ENCODE measurements at regions not wholly inside any gene's neighbourhood (a gene's known extent, or its start where the extent isn't known, plus 50 kb on each side); places are given as distances from the start of the nearest gene placed in this dataset.

DNA sequence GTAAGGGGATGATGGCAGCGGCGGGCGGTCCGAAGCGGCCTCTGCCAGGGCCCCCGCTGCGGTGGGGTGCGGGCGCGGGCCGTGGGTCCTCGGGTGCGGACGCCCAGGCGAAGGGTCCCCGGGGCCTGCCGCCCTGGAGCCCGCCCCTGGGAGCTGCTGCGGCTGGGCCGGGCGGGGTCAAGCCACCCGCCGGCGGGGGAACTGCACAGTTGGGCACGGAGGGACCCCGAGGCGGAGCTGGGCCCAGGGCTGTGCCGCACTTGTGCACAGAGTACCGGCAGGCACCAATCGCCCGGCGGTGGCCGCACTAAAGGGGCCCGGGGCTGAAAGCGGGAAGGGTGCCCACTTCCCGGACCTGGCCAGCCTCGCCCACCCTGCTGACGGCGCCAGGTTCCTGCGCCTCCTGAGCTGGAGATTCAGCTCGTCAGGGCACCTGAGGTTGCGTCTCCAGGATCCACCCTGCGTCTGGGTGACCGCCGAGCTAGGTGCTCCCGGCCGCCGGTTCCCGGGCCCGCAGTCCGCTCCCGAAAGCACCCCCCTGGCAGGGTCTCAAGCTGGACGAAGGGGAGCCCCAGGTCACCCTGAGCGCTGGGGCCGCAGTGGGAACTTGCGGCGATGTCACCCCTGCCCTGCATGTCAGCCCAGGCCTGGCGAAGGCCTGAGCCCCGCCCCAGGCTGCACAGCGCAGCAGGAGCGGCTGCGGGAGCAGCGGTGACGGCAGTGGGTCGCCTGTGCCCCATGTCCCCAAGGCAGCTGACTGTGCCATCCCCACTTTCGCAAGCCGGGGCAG, 56.7 kb upstream of the ETV3 start:
- TF ChIP-seq, protein P1, sequence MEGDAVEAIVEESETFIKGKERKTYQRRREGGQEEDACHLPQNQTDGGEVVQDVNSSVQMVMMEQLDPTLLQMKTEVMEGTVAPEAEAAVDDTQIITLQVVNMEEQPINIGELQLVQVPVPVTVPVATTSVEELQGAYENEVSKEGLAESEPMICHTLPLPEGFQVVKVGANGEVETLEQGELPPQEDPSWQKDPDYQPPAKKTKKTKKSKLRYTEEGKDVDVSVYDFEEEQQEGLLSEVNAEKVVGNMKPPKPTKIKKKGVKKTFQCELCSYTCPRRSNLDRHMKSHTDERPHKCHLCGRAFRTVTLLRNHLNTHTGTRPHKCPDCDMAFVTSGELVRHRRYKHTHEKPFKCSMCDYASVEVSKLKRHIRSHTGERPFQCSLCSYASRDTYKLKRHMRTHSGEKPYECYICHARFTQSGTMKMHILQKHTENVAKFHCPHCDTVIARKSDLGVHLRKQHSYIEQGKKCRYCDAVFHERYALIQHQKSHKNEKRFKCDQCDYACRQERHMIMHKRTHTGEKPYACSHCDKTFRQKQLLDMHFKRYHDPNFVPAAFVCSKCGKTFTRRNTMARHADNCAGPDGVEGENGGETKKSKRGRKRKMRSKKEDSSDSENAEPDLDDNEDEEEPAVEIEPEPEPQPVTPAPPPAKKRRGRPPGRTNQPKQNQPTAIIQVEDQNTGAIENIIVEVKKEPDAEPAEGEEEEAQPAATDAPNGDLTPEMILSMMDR (IDR thresholded peaks at IDR 0.05; ENCODE audit: low read depth, low read length) = no peak
- no peak for TF ChIP-seq EZH2phosphoT487 (IDR thresholded peaks at IDR 0.05; ENCODE audit: low read depth)

Data from OCI-LY3 (cell line).